ENCODE measurements at regions not wholly inside any gene's neighbourhood (a gene's known extent, or its start where the extent isn't known, plus 50 kb on each side); places are given as distances from the start of the nearest gene placed in this dataset.

- Histone ChIP-seq H3K27me3 (no peaks in the 10 kb centered on the region), H3K27ac (peak overlapping the region; percentile 80 to 92 (median 86)), H3K36me3 (no peaks in the 10 kb centered on the region), H3K9me3 (no peaks in the 10 kb centered on the region), H3K4me1 (peaks cover 31 to 48% of the 10 kb centered on the region in 2 donors), H3K4me3 (no peak overlapping the region)
- TF ChIP-seq POLR2A (IDR thresholded peaks at IDR 0.05) (no peak), CTCF (IDR thresholded peaks at IDR 0.05 in 4 of 5, conservative IDR thresholded peaks at IDR 0.05 in 1 of 5) (no peak)
- in situ Hi-C loops (cut with MboI; ENCODE audit: low sequenced_read_pairs in 4 of 4) = no loop called here
- intact Hi-C loops (cut with DNase I; ENCODE audit: low total_unique reads) = no loop called here
- DNase-seq (no peak), ATAC-seq (no peak)
These were observed 299.2 kb downstream of the MN1 start for GRCh38 chr22:27502327-27502726.

GRCh38 chr22:27504360-27505253, 296.9 kb downstream of the MN1 start:
- peak; percentile 62 to 85 for DNase-seq
- no peak for TF ChIP-seq POLR2A (IDR thresholded peaks at IDR 0.05)
- H3K27ac ChIP-seq = peak overlapping the region; percentile 77 to 87 (median 80)

GRCh38 chr22:27507111-27507611, 294.4 kb downstream of the MN1 start:
- Histone ChIP-seq H3K9me3 (no peaks in the 10 kb centered on the region), H3K4me3 (no peak overlapping the region), H3K27me3 (no peaks in the 10 kb centered on the region), H3K27ac (peak overlapping the region in 2 of 4 donors; percentile 4 to 36), H3K36me3 (no peaks in the 10 kb centered on the region), H3K4me1 (peaks cover 57 to 62% of the 10 kb centered on the region in 2 donors)
- ATAC-seq (no peak), DNase-seq (no peak)
- in situ Hi-C loops (cut with MboI; ENCODE audit: low sequenced_read_pairs in 4 of 4) = no loop called here
- TF ChIP-seq POLR2A (IDR thresholded peaks at IDR 0.05) (no peak), CTCF (IDR thresholded peaks at IDR 0.05 in 4 of 5, conservative IDR thresholded peaks at IDR 0.05 in 1 of 5) (no peak)
- intact Hi-C loops (cut with DNase I; ENCODE audit: low total_unique reads) = loop anchor here (5.0 kb wide), 1 partner anchor 295 kb away; the partner anchor contains the start of gene MN1

More at GRCh38 chr22:27504360-27505253, 296.9 kb downstream of the MN1 start:
- Histone ChIP-seq H3K9me3 (no peaks in the 10 kb centered on the region), H3K36me3 (no peaks in the 10 kb centered on the region), H3K27me3 (no peaks in the 10 kb centered on the region), H3K4me1 (peaks cover 38 to 64% of the 10 kb centered on the region in 2 donors), H3K4me3 (no peak overlapping the region)
- intact Hi-C loops (cut with DNase I; ENCODE audit: low total_unique reads) = loop anchor here (5.0 kb wide), 1 partner anchor 298 kb away; the partner anchor contains the start of gene MN1
- in situ Hi-C loops (cut with MboI; ENCODE audit: low sequenced_read_pairs in 4 of 4) = no loop called here
- ATAC-seq = peak; percentile 71 to 78

- no peaks in the 10 kb centered on the region for H3K9me3 ChIP-seq
- no peak for TF ChIP-seq CTCF (IDR thresholded peaks at IDR 0.05 in 4 of 5, conservative IDR thresholded peaks at IDR 0.05 in 1 of 5)
- TF ChIP-seq POLR2A (IDR thresholded peaks at IDR 0.05) = no peak
- in situ Hi-C loops (cut with MboI; ENCODE audit: low sequenced_read_pairs in 4 of 4) (no loop called here), intact Hi-C loops (cut with DNase I; ENCODE audit: low total_unique reads) (loop anchor here (5.0 kb wide), 1 partner anchor 294 kb away; the partner anchor contains the start of gene MN1)
- ATAC-seq = no peak
- no peaks in the 10 kb centered on the region for H3K27me3 ChIP-seq
- no peaks in the 10 kb centered on the region for H3K36me3 ChIP-seq
- H3K4me1 ChIP-seq = peaks cover 65 to 68% of the 10 kb centered on the region in 2 donors
- H3K4me3 ChIP-seq = no peak overlapping the region
- no peak for DNase-seq
- peak overlapping the region in 3 of 4 donors; percentile 44 to 87 (median 75) for H3K27ac ChIP-seq
These were observed 293.5 kb downstream of the MN1 start for GRCh38 chr22:27507935-27508526.

Measured in gastrocnemius medialis (tissue), 4 donors.